ENCODE measurements at regions not wholly inside any gene's neighbourhood (a gene's known extent, or its start where the extent isn't known, plus 50 kb on each side); places are given as distances from the start of the nearest gene placed in this dataset.

GRCh38 chr5:164798110-164798509 is 1292.7 kb downstream of the MAT2B start:
- intact Hi-C loops (cut with DNase I; ENCODE audit: low total_unique reads) (no loop called here), in situ Hi-C loops (cut with MboI; ENCODE audit: low sequenced_read_pairs in 4 of 4) (no loop called here)
- ATAC-seq (no peak), DNase-seq (no peak)
- no peak overlapping the region for H3K4me3 ChIP-seq
- no peaks in the 10 kb centered on the region for H3K9me3 ChIP-seq
- no peaks in the 10 kb centered on the region for H3K36me3 ChIP-seq
- H3K27me3 ChIP-seq = no peaks in the 10 kb centered on the region
- no peak overlapping the region for H3K27ac ChIP-seq
- no peaks in the 10 kb centered on the region for H3K4me1 ChIP-seq
- TF ChIP-seq CTCF (IDR thresholded peaks at IDR 0.05 in 4 of 5, conservative IDR thresholded peaks at IDR 0.05 in 1 of 5) (no peak), POLR2A (IDR thresholded peaks at IDR 0.05) (no peak)

- Histone ChIP-seq H3K36me3 (no peaks in the 10 kb centered on the region), H3K4me1 (no peaks in the 10 kb centered on the region), H3K9me3 (no peaks in the 10 kb centered on the region), H3K27me3 (no peaks in the 10 kb centered on the region), H3K4me3 (no peak overlapping the region), H3K27ac (no peak overlapping the region)
- intact Hi-C loops (cut with DNase I; ENCODE audit: low total_unique reads) (no loop called here), in situ Hi-C loops (cut with MboI; ENCODE audit: low sequenced_read_pairs in 4 of 4) (no loop called here)
- no peak for TF ChIP-seq POLR2A (IDR thresholded peaks at IDR 0.05)
- no peak for TF ChIP-seq CTCF (IDR thresholded peaks at IDR 0.05 in 4 of 5, conservative IDR thresholded peaks at IDR 0.05 in 1 of 5)
- DNase-seq (no peak), ATAC-seq (no peak)
These were observed 1294.0 kb downstream of the MAT2B start for GRCh38 chr5:164799391-164799790.

GRCh38 chr5:164801910-164802309 is 1296.5 kb downstream of the MAT2B start:
- Histone ChIP-seq H3K27me3 (no peaks in the 10 kb centered on the region), H3K9me3 (no peaks in the 10 kb centered on the region), H3K36me3 (no peaks in the 10 kb centered on the region), H3K27ac (no peak overlapping the region), H3K4me1 (no peaks in the 10 kb centered on the region), H3K4me3 (no peak overlapping the region)
- in situ Hi-C loops (cut with MboI; ENCODE audit: low sequenced_read_pairs in 4 of 4) = no loop called here
- TF ChIP-seq POLR2A (IDR thresholded peaks at IDR 0.05) = no peak
- TF ChIP-seq CTCF (IDR thresholded peaks at IDR 0.05 in 4 of 5, conservative IDR thresholded peaks at IDR 0.05 in 1 of 5) = no peak
- ATAC-seq = no peak
- intact Hi-C loops (cut with DNase I; ENCODE audit: low total_unique reads) = no loop called here
- no peak for DNase-seq

- no peak overlapping the region for H3K4me3 ChIP-seq
- intact Hi-C loops (cut with DNase I; ENCODE audit: low total_unique reads) (no loop called here), in situ Hi-C loops (cut with MboI; ENCODE audit: low sequenced_read_pairs in 4 of 4) (no loop called here)
- no peak overlapping the region for H3K27ac ChIP-seq
- H3K36me3 ChIP-seq = no peaks in the 10 kb centered on the region
- DNase-seq (no peak), ATAC-seq (no peak)
- no peak for TF ChIP-seq CTCF (IDR thresholded peaks at IDR 0.05 in 4 of 5, conservative IDR thresholded peaks at IDR 0.05 in 1 of 5)
- no peak for TF ChIP-seq POLR2A (IDR thresholded peaks at IDR 0.05)
- H3K4me1 ChIP-seq = no peaks in the 10 kb centered on the region
- H3K9me3 ChIP-seq = no peaks in the 10 kb centered on the region
- no peaks in the 10 kb centered on the region for H3K27me3 ChIP-seq
These were observed 1304.4 kb downstream of the MAT2B start for GRCh38 chr5:164809821-164810220.

GRCh38 chr5:164818445-164818844 is 1313.0 kb downstream of the MAT2B start:
- no peaks in the 10 kb centered on the region for H3K36me3 ChIP-seq
- DNase-seq (no peak), ATAC-seq (no peak)
- in situ Hi-C loops (cut with MboI; ENCODE audit: low sequenced_read_pairs in 4 of 4) (no loop called here), intact Hi-C loops (cut with DNase I; ENCODE audit: low total_unique reads) (no loop called here)
- TF ChIP-seq POLR2A (IDR thresholded peaks at IDR 0.05) (no peak), CTCF (IDR thresholded peaks at IDR 0.05 in 4 of 5, conservative IDR thresholded peaks at IDR 0.05 in 1 of 5) (no peak)
- no peaks in the 10 kb centered on the region for H3K4me1 ChIP-seq
- no peak overlapping the region for H3K4me3 ChIP-seq
- H3K27me3 ChIP-seq = no peaks in the 10 kb centered on the region
- H3K27ac ChIP-seq = no peak overlapping the region
- H3K9me3 ChIP-seq = no peaks in the 10 kb centered on the region

Data from gastrocnemius medialis (tissue), 4 donors.